Kidney capillary endothelial cell (primary cell): ENCODE measurements at regions not wholly inside any gene's neighbourhood (a gene's known extent, or its start where the extent isn't known, plus 50 kb on each side); places are given as distances from the start of the nearest gene placed in this dataset.

ENCODE experiments used
- DNase-seq: peaks from one replicate; pipeline ENCODE4 v3.0.0-alpha.2; 2018; ENCODE audit warnings: low spot score

- DNase-seq = no peak
These were observed 143.3 kb downstream of the SEC61B start for GRCh38 chr9:99365233-99365980.

- no peak for DNase-seq
These were observed 144.1 kb downstream of the SEC61B start for GRCh38 chr9:99366183-99366582.

- no peak for DNase-seq
These were observed 144.5 kb downstream of the SEC61B start for GRCh38 chr9:99366621-99367020.

GRCh38 chr9:99368341-99369326 is 146.6 kb downstream of the SEC61B start:
- peak; percentile 38 for DNase-seq

GRCh38 chr9:99369327-99369722 is 147.2 kb downstream of the SEC61B start:
- DNase-seq = no peak

GRCh38 chr9:99370376-99370775 is 148.3 kb downstream of the SEC61B start:
- no peak for DNase-seq

- no peak for DNase-seq
These were observed 149.3 kb downstream of the SEC61B start for GRCh38 chr9:99371376-99371775.

GRCh38 chr9:99373912-99374311 is 151.8 kb downstream of the SEC61B start:
- no peak for DNase-seq

- no peak for DNase-seq
These were observed 152.7 kb downstream of the SEC61B start for GRCh38 chr9:99374793-99375192.

- no peak for DNase-seq
These were observed 153.4 kb downstream of the SEC61B start for GRCh38 chr9:99375481-99375880.

GRCh38 chr9:99377790-99378775 is 156.0 kb downstream of the SEC61B start:
- no peak for DNase-seq

- no peak for DNase-seq
These were observed 161.5 kb downstream of the SEC61B start for GRCh38 chr9:99383536-99383935.

- DNase-seq = no peak
These were observed 163.1 kb downstream of the SEC61B start for GRCh38 chr9:99385215-99385614.

GRCh38 chr9:99385814-99386279 is 163.8 kb downstream of the SEC61B start:
- no peak for DNase-seq

GRCh38 chr9:99387431-99387830 is 165.3 kb downstream of the SEC61B start:
- no peak for DNase-seq

- no peak for DNase-seq
These were observed 167.3 kb downstream of the SEC61B start for GRCh38 chr9:99389087-99390033.

- peak; percentile 68 for DNase-seq
These were observed 170.0 kb downstream of the SEC61B start for GRCh38 chr9:99391937-99392594.

- no peak for DNase-seq
These were observed 170.9 kb downstream of the SEC61B start for GRCh38 chr9:99392986-99393385.

GRCh38 chr9:99393993-99394392 is 171.9 kb downstream of the SEC61B start:
- DNase-seq = no peak

GRCh38 chr9:99398241-99398640 is 176.2 kb downstream of the SEC61B start:
- DNase-seq = no peak
